Bronchial epithelial cell (primary cell): ENCODE measurements at regions not wholly inside any gene's neighbourhood (a gene's known extent, or its start where the extent isn't known, plus 50 kb on each side); places are given as distances from the start of the nearest gene placed in this dataset.

Experiments used
- DNase-seq: peaks from one replicate; pipeline ENCODE4 v3.0.0-alpha.2; 2010; ENCODE audit warnings: low read depth
- FAIRE-seq: peaks from 2 replicates; lab custom pipeline; 2011; peaks lifted over from hg19 to GRCh38; lab: Jason Lieb, UNC
- H3K27me3 ChIP-seq: 2 replicates; pipeline ENCODE4 v1.5.1; 2011; ENCODE audit warnings: low read length; ENCODE audit not compliant: control insufficient read depth, insufficient read depth
- H3K36me3 ChIP-seq: 2 replicates; pipeline ENCODE4 v1.5.1; 2011; ENCODE audit warnings: low read length; ENCODE audit not compliant: control insufficient read depth, insufficient read depth
- H3K4me3 ChIP-seq: 2 replicates; pipeline ENCODE4 v1.5.1; 2011; ENCODE audit warnings: mild to moderate bottlenecking, low read depth, low read length, control low read depth
- CTCF ChIP-seq: IDR thresholded peaks from 2 replicates; pipeline ENCODE4 v1.5.1; 2011; ENCODE audit warnings: mild to moderate bottlenecking, moderate library complexity, low read length, control low read depth, inconsistent platforms; ENCODE audit not compliant: insufficient read depth, severe bottlenecking

DNA sequence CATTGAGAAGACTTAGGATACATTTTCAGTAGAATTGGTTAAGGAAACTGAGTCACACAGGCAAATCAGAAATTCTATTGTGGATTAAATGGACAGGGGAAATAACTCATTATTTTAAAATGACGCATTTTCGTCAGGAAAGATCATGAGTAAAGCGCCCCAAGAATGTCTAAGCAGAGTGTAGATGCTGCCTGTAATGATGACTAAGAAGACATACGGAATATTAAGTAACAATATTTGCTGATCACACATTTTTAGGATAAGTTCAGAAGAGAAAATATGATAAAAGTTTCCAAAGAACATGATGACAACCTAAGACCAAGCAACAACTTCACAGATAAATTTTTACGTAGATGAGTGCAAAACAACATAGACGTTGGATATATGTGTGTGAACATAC is 596.3 kb upstream of the TENM3 start:
- Histone ChIP-seq H3K36me3 (no peaks in the 10 kb centered on the region), H3K4me3 (no peak overlapping the region), H3K27me3 (no peaks in the 10 kb centered on the region)
- no peak for TF ChIP-seq CTCF
- no peak for FAIRE-seq
- no peak for DNase-seq

DNA sequence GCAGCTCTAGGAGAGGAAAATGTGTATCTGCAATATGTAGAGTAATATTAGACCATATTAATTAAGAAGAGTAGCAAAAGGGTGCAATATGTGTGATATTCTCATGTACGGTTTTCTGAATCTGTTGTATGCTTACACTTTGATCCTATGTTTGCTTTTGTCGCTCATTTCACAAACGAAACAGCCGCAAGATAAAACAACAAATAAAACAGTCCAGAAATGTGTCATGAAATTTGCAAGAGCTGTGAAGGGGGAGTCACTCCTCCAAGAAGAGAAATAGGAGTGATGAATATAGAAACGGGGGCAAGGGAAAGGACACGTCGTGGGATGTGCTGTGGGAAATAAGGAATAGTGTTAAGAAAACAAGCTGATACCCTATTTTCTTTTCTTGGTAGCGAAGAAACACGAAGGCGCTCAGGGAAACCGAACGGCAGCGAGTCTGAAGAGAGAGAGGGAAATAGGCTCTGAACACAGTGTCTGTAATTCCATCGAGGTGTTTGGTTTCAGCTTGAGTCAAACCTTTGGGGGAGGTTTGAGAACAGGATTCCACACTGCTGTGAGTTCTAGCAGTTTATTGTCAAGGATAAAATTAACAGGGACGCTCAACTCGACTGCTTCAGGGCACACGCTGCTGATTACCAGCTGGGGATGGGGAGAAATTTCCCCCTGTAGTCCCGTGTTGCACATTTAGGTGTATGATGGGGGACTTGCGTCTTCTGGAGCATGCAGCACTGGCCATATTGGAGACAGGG is 595.6 kb upstream of the TENM3 start:
- no peak for FAIRE-seq
- H3K4me3 ChIP-seq, result no peak overlapping the region
- no peak for TF ChIP-seq CTCF
- no peaks in the 10 kb centered on the region for H3K27me3 ChIP-seq
- DNase-seq, result no peak
- H3K36me3 ChIP-seq, result no peaks in the 10 kb centered on the region

GRCh38 chr4:181650033-181650825 is 593.0 kb upstream of the TENM3 start:
- FAIRE-seq, result no peak
- DNase-seq, result no peak
- Histone ChIP-seq H3K36me3 (no peaks in the 10 kb centered on the region), H3K27me3 (no peaks in the 10 kb centered on the region), H3K4me3 (no peak overlapping the region)
- TF ChIP-seq CTCF, result no peak

DNA sequence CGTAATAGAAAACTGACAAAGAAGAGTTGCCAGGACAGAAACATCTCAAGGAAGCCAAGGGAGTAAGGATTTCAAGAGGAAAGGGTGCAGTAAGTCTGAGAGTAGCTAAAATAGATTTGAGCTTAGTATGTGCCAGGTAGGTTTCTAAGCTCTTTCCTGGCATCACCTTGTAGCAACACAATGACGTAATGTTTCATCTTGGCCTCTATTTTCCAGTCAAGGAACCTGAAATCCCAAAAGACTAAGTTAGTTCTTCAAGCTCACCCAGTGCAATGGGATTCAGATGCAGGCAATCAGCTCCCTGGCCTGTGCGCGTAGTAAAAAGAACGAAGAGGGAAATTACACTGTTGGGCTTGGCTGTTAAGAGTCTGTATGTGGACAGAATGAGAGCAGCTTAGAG is 586.5 kb upstream of the TENM3 start:
- FAIRE-seq, result no peak
- TF ChIP-seq CTCF, result no peak
- DNase-seq, result no peak
- no peak overlapping the region for H3K4me3 ChIP-seq
- H3K27me3 ChIP-seq, result no peaks in the 10 kb centered on the region
- no peaks in the 10 kb centered on the region for H3K36me3 ChIP-seq

DNA sequence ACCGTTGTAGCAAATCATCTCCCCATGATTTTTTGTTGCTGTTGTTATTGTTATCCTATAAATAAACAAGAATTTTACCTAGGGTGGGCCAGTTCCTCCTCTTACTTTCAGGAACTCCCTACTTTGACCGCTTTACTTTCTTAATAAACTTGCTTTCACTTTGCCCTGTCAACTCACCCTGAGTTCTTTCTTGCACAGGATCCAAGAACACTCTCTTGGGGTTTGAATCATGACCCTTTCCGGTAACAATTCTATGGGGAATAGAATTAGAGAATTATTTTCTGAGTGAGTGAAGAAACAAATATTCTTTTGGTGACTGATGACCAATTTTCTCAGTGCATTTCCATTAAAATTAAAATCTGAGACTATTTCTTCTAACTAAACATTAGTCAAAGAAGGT is 584.0 kb upstream of the TENM3 start:
- no peak for TF ChIP-seq CTCF
- no peaks in the 10 kb centered on the region for H3K27me3 ChIP-seq
- no peak overlapping the region for H3K4me3 ChIP-seq
- no peaks in the 10 kb centered on the region for H3K36me3 ChIP-seq
- no peak for FAIRE-seq
- no peak for DNase-seq
